ENCODE measurements at regions not wholly inside any gene's neighbourhood (a gene's known extent, or its start where the extent isn't known, plus 50 kb on each side); places are given as distances from the start of the nearest gene placed in this dataset.
"Not testable (repeated sequence)": the region's sequence is repeated elsewhere in the genome, so short reads cannot be mapped to it uniquely, and the experiment has no call there.

GRCh38 chr17:53499277-53499676, 323.4 kb upstream of the KIF2B start:
- DNase-seq (ENCODE audit: low read depth in 4 of 4, low spot score in 3 of 4): no peak

DNA sequence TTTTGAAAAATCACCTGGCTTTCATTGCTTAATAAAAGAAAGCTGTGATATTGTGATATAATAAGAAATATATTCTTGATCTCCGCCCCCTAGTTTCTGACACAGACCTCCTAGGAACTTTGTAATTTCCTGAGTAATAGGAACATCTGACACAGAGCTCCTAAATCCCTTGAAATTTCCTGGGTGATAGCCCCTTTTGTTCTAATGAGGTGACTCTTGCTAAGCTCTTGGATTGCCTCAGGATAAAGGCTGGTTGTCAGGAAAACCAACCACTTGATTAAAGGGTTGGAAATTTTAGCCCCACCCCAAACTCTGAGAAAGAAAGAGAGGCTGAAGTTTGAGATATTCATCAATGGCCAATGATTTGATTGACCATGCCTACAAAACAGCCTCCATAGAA, 326.4 kb upstream of the KIF2B start:
- DNase-seq (ENCODE audit: low read depth in 4 of 4, low spot score in 3 of 4): no peak

DNA sequence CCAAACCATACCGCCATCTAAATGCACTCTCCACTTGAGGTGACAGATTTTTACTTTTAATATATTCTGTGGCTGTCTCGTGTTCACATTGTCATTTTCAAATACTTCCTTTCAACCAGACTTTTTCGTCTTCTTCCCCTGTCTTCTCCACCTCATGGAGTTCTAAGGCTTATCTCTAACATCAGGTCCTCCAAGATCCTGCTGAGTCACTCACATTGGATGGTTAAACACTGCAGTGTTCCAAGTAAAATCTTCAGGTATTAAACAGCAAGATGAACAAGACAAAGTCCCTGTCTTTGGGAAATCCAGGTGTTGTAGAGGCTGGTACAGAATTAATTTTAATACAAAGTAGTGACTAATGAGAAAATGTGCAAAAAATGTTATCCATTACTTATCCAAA, 330.2 kb upstream of the KIF2B start:
- DNase-seq (ENCODE audit: low read depth in 4 of 4, low spot score in 3 of 4): no peak

- no peak for DNase-seq (ENCODE audit: low read depth in 4 of 4, low spot score in 3 of 4)
Measured at GRCh38 chr17:53490447-53490968, 332.2 kb upstream of the KIF2B start.

- no peak for DNase-seq (ENCODE audit: low read depth in 4 of 4, low spot score in 3 of 4)
Measured at GRCh38 chr17:53483704-53484103, 339.0 kb upstream of the KIF2B start.

- no peak for DNase-seq (ENCODE audit: low read depth in 4 of 4, low spot score in 3 of 4)
Measured at GRCh38 chr17:53475002-53475401, 347.7 kb upstream of the KIF2B start.

DNA sequence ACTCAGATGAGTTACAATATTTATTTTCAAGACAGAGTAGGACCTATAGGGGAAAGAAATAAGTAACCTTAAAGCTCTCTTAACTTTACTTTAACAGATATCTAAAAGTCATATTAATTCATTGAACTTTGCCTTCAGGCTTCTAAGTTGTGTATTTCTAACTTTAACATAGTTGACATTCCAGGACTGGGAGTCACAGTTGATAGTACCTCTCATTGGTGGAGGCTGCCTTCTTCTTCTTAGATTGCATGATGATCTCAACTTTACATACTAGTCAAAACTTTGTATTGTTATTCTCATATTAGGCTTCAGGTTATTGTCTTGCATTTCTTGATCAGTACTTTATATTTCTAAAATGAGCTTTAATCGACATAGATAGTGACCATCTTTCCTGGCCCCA, 350.1 kb upstream of the KIF2B start:
- no peak for DNase-seq (ENCODE audit: low read depth in 4 of 4, low spot score in 3 of 4)

- DNase-seq (ENCODE audit: low read depth in 4 of 4, low spot score in 3 of 4): no peak
Measured at GRCh38 chr17:53471514-53471913, 351.2 kb upstream of the KIF2B start.

- DNase-seq (ENCODE audit: low read depth in 4 of 4, low spot score in 3 of 4): no peak
Measured at GRCh38 chr17:53470626-53471025, 352.1 kb upstream of the KIF2B start.

DNA sequence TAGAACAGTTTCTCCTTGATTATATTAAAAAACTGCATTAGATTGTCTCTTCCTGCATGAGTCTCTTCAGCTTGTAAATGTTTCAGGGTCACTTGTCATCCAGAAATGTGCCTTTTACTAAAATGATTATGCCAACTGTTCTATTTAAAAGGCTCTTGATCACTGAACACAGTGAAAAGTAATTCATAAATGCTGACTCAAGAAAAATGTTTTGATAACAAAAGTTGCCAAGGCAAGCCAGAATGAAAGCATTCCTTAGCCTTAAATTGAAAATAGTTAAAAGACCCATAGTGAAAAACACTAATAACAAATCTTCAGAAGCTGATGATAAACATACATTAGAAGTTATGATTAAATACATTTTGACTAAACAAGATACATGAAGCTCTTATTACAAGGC, 356.0 kb upstream of the KIF2B start:
- no peak for DNase-seq (ENCODE audit: low read depth in 4 of 4, low spot score in 3 of 4)

DNA sequence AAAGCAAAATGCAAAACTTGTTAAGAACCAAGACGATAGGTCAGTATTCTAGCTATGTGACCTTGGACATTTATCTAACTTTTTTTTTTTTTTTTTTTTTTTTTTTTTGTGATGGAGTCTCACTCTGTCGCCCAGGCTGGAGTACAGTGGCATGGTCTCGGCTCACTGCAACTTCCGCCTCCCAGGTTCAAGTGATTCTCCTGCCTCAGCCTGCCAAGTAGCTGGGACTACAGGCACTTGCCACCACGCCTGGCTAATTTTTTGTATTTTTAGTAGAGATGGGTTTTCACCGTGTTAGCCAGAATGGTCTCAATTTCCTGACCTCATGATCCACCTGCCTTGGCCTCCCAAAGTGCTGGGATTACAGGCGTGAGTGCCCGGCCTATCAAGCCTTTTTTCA, 358.3 kb upstream of the KIF2B start:
- DNase-seq (ENCODE audit: low read depth in 4 of 4, low spot score in 3 of 4): not testable (repeated sequence)

DNA sequence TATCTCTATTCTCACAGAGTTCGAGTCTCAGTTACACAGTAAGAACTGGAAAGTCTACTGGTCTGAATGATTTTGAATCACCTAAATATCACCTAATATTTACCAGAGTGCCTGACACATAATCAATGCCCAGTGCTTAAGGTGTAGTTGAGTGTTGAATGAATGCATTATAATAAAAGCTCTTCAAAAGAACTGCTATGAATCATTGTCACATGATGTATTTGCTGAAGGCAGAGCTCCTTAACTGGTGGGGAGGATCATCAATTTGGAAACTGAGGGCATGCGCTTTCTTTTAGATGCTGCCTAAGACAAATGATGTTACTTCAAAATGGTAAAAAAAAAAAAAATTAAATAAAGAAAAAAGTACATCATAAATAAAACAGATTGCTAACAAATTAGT, 359.4 kb upstream of the KIF2B start:
- no peak for DNase-seq (ENCODE audit: low read depth in 4 of 4, low spot score in 3 of 4)

GRCh38 chr17:53462393-53462811, 360.3 kb upstream of the KIF2B start:
- DNase-seq (ENCODE audit: low read depth in 4 of 4, low spot score in 3 of 4): no peak

DNA sequence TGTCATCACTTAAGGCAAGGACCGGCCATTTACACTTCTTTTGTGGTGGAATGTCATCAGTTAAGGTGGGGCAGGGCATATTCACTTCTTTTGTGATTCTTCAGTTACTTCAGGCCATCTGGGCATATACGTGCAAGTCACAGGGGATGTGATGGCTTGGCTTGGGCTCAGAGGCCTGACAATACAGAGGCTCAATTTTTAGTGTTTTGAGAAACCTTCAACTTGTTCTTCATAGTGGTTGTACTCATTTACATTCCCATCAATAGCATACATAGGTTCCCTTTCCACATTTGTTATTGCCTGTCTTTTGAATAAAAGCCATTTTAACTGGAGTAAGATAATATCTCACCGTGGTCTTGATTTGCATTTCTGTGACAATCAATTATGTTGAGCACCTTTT, 366.8 kb upstream of the KIF2B start:
- DNase-seq (ENCODE audit: low read depth in 4 of 4, low spot score in 3 of 4): not testable (repeated sequence)

DNA sequence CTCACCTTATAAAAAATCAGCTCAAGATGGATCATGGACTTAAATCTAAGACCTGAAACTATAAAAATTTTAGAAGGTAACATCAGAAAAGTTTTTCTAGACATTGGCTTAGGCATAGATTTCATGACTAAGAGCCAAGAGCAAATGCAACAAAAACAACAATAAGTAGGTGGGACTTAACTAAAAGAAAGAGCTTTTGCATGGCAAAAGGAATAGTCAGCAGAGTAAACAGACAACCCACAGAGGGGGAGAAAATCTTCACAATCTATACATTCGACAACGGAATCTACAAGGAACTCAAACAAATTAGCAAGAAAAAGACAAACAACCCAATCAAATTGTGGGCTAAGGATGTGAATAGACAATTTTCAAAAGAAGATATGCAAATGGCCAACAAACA, 368.4 kb upstream of the KIF2B start:
- no peak for DNase-seq (ENCODE audit: low read depth in 4 of 4, low spot score in 3 of 4)

DNA sequence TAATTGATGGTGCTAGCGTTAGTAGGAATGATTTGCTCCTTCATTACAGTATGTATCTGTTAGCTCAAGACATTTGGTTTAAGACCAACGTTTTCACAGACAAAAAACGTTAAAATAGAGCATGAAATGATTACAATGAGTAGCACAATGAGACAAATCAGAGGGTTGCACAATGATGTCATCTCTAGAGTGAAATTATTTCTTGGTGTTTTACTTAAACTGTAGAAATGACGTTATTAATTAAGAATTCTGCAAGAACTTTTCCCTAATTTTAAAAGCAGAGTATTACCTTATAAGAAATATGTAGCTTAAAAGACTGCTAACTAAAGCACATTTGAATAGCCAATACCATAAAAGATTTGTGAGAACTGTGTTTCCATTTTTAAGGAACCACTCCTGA, 373.4 kb upstream of the KIF2B start:
- no peak for DNase-seq (ENCODE audit: low read depth in 4 of 4, low spot score in 3 of 4)

DNA sequence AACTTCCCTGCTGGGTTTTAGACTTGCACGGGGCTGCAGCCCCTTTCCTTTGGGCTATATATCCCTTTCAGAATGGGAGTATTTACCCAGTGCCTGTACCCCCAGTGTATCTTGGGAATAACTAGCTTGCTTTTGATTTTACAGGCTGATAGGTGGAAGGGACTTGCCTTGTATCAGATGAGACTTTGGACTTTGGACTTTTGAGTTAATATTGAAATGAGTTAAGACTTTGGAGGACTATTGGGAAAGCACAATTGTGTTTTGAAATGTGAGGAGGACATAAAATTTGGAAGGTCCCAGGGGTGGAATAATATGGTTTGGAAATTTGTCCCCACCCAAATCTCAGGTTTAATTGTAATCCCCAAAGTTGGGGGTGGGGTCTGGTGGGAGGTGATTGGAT, 393.8 kb upstream of the KIF2B start:
- no peak for DNase-seq (ENCODE audit: low read depth in 4 of 4, low spot score in 3 of 4)

GRCh38 chr17:53426505-53426904, 396.2 kb upstream of the KIF2B start:
- no peak for DNase-seq (ENCODE audit: low read depth in 4 of 4, low spot score in 3 of 4)

DNA sequence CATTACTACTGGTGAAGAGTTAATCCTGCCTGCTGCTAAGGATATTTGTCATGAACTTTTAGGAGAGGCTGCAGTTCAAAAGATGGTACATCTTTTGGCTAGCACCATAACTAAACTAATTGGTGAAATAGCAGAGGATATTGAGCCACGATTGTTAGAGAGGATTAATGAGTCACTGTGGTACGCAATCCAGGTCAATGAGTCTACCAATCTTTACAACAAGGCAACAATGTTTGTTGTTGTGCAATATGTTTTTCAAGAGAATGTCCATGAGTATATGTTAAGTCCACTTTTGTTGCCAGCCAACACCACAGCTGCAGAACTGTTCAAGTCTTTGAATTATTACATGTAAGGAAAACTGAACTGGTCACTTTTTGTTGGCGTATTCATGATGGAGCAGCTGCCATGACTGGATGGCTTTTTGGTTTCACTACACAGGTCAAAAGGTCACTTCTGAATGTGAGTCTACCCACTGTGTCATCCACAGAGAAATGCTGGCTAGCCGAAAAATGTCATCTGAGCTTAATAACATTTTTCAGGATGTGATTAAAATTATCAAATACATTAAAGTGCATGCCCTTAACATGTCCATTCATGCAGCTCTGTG, 402.6 kb upstream of the KIF2B start:
- DNase-seq (ENCODE audit: low read depth in 4 of 4, low spot score in 3 of 4): no peak

- no peak for DNase-seq (ENCODE audit: low read depth in 4 of 4, low spot score in 3 of 4)
Measured at GRCh38 chr17:53409588-53409987, 413.1 kb upstream of the KIF2B start.

DNA sequence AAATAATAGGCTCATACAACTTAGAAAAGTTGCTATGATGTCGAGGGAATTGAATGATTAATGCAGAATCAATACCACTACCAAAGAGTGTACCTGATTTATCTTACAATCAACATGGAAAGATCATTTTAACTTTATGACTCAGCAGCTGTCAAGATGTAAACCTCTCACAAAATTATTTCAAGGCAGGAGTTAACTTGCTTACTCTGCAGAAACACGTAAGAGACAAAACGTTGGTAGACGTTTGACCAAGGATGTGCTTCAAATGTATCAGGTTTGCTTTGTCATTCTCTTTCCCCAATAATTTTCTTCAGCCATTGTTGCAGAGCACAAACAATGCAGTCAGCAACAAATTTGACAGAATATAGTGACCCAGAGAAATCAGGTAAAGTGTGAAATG, 415.8 kb upstream of the KIF2B start:
- DNase-seq (ENCODE audit: low read depth in 4 of 4, low spot score in 3 of 4): no peak

- DNase-seq (ENCODE audit: low read depth in 4 of 4, low spot score in 3 of 4): no peak
Measured at GRCh38 chr17:53391197-53391596, 431.5 kb upstream of the KIF2B start.

GRCh38 chr17:53390575-53390974, 432.2 kb upstream of the KIF2B start:
- no peak for DNase-seq (ENCODE audit: low read depth in 4 of 4, low spot score in 3 of 4)
